SK-N-SH treated with all-trans-retinoic acid at 6 μM for 48 hours (cell line): ENCODE measurements at regions not wholly inside any gene's neighbourhood (a gene's known extent, or its start where the extent isn't known, plus 50 kb on each side); places are given as distances from the start of the nearest gene placed in this dataset.

Experiments
- ATAC-seq: fragments of 200-7000 bp; cut with Tn5 transposase; 3 replicates; pipeline ENCODE4 v1.9.1; 2020; ENCODE audit warnings: mild to moderate bottlenecking, moderate library complexity
- ARNTL ChIP-seq: fragments of 450-650 bp; formaldehyde crosslinking; IDR thresholded peaks from 2 replicates; pipeline ENCODE4 v1.5.0; 2020; ENCODE audit warnings: low read depth, mild to moderate bottlenecking, moderate library complexity, borderline replicate concordance
- BACH2 ChIP-seq: fragments of 250-450 bp; sonication (Bioruptor Pico); IDR thresholded peaks from 2 replicates; pipeline ENCODE4 v1.9.0; 2021; ENCODE audit warnings: mild to moderate bottlenecking, borderline replicate concordance
- CSDC2 ChIP-seq: fragments of 250-450 bp; sonication (Bioruptor Pico); IDR thresholded peaks from 2 replicates; pipeline ENCODE4 v1.5.0; 2020; ENCODE audit warnings: mild to moderate bottlenecking, moderate library complexity
- CSRNP3 ChIP-seq: fragments of 250-450 bp; sonication (Bioruptor Pico); IDR thresholded peaks from 2 replicates; pipeline ENCODE4 v1.5.1; 2021; ENCODE audit warnings: mild to moderate bottlenecking, moderate library complexity
- ESRRG ChIP-seq: fragments of 250-450 bp; sonication (Bioruptor Pico); IDR thresholded peaks from 2 replicates; pipeline ENCODE4 v1.6.1; 2021; ENCODE audit warnings: mild to moderate bottlenecking
- ISL1 ChIP-seq: fragments of 250-450 bp; sonication (Bioruptor Pico); IDR thresholded peaks from 2 replicates; pipeline ENCODE4 v2.1.2; 2022; ENCODE audit warnings: mild to moderate bottlenecking, moderate library complexity
- POU6F1 ChIP-seq: fragments of 250-450 bp; sonication (Bioruptor Pico); IDR thresholded peaks from 2 replicates; pipeline ENCODE4 v1.8.0; 2021; ENCODE audit warnings: low read depth, mild to moderate bottlenecking, moderate library complexity, borderline replicate concordance
- SNAI2 ChIP-seq: fragments of 250-450 bp; sonication (Bioruptor Pico); IDR thresholded peaks from 2 replicates; pipeline ENCODE4 v1.5.0; 2020; ENCODE audit warnings: mild to moderate bottlenecking, moderate library complexity
- ZFP30 ChIP-seq: fragments of 450-650 bp; formaldehyde crosslinking; IDR thresholded peaks from 2 replicates; pipeline ENCODE4 v1.5.0; 2022; ENCODE audit warnings: mild to moderate bottlenecking, moderate library complexity
- ZNF8 ChIP-seq: fragments of 450-650 bp; formaldehyde crosslinking; IDR thresholded peaks from 2 replicates; pipeline ENCODE4 v1.5.0; 2020; ENCODE audit warnings: mild to moderate bottlenecking, moderate library complexity

GRCh38 chr2:55101466-55101865 is 51.2 kb upstream of the RTN4 start:
- no peak for ATAC-seq

GRCh38 chr2:55099878-55100820 is 49.9 kb upstream of the RTN4 start:
- ATAC-seq: peak; percentile 18; the same call in 2 of the 3 replicates
- no peak for TF ChIP-seq SNAI2 (CRISPR knock-in tag)
- no peak for TF ChIP-seq POU6F1 (CRISPR knock-in tag)
- no peak for TF ChIP-seq CSRNP3
- peak; percentile 62 for TF ChIP-seq ISL1
- 0 out of 2 replicates have a peak, but pooled peaks have one; percentile 12 for TF ChIP-seq ESRRG (CRISPR knock-in tag)
- TF ChIP-seq BACH2: no peak
- TF ChIP-seq ZNF8 (CRISPR knock-in tag): no peak
- TF ChIP-seq, all 23 proteins: peak for 2

More at GRCh38 chr2:55101466-55101865, 51.2 kb upstream of the RTN4 start:
- no peak for TF ChIP-seq CSDC2 (CRISPR knock-in tag)
- no peak for TF ChIP-seq ARNTL (CRISPR knock-in tag)
- TF ChIP-seq CSRNP3: no peak
- no peak for TF ChIP-seq ESRRG (CRISPR knock-in tag)
- TF ChIP-seq ZFP30 (CRISPR knock-in tag): no peak
